GM12872 (cell line): ENCODE measurements at regions not wholly inside any gene's neighbourhood (a gene's known extent, or its start where the extent isn't known, plus 50 kb on each side); places are given as distances from the start of the nearest gene placed in this dataset.

Source experiments
- TF ChIP-seq, protein P1 (sequence below): IDR thresholded peaks from 3 replicates; pipeline ENCODE4 v1.5.1; 2011; ENCODE audit warnings: low read depth, mild to moderate bottlenecking, low read length, moderate library complexity; ENCODE audit not compliant: insufficient read depth

DNA sequence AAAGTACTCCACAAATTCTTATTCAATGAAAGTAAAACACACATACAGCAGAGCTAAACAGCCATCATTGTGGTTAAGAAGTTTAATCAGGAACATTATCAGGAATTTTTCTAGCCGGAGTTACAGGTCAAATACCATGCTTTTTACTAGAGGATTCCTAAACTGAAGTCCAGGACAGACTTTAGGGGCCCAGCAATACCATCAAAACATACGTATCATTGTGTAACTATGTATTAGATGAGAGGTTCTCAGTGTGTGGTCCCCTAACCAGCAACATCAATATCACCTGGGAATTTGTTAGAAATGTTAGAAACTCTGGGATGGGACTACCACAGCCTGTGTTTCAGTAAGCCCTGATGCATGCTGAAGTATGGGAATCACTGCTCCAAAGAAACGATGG is 404.2 kb upstream of the IL12A start:
- TF ChIP-seq, protein P1, sequence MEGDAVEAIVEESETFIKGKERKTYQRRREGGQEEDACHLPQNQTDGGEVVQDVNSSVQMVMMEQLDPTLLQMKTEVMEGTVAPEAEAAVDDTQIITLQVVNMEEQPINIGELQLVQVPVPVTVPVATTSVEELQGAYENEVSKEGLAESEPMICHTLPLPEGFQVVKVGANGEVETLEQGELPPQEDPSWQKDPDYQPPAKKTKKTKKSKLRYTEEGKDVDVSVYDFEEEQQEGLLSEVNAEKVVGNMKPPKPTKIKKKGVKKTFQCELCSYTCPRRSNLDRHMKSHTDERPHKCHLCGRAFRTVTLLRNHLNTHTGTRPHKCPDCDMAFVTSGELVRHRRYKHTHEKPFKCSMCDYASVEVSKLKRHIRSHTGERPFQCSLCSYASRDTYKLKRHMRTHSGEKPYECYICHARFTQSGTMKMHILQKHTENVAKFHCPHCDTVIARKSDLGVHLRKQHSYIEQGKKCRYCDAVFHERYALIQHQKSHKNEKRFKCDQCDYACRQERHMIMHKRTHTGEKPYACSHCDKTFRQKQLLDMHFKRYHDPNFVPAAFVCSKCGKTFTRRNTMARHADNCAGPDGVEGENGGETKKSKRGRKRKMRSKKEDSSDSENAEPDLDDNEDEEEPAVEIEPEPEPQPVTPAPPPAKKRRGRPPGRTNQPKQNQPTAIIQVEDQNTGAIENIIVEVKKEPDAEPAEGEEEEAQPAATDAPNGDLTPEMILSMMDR = no peak

DNA sequence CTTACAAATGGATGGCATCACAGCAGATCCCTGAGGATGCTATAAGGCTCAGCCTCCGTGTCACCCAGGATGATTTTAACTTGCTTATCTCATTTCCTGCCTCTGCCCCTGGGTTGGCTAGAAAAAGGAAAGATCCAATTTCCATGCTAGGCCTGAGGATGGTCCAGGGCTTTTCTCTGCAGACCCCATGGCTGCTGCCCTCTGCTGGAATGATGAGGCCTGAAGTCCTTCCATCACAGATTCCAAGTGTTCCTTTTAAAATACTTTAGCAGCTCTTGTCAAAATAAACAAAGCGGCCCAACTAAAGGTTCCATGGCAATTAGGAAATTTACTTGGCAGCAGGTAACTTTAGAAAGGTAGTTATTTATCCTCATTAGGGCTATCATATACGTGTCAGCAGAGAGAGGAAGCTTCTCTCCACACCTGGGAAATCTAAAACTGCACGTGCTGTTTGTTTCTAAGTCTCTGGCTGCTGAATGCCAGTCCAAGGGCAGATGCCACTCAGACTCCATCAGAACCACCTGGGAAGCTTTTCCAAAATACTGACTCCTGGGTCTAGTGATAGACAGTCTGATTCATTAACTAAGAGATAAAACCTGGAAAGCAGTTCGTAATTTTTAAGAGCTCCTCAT is 401.9 kb upstream of the IL12A start:
- TF ChIP-seq, protein P1 = peak; percentile 27; the same call in 2 of the 3 replicates

DNA sequence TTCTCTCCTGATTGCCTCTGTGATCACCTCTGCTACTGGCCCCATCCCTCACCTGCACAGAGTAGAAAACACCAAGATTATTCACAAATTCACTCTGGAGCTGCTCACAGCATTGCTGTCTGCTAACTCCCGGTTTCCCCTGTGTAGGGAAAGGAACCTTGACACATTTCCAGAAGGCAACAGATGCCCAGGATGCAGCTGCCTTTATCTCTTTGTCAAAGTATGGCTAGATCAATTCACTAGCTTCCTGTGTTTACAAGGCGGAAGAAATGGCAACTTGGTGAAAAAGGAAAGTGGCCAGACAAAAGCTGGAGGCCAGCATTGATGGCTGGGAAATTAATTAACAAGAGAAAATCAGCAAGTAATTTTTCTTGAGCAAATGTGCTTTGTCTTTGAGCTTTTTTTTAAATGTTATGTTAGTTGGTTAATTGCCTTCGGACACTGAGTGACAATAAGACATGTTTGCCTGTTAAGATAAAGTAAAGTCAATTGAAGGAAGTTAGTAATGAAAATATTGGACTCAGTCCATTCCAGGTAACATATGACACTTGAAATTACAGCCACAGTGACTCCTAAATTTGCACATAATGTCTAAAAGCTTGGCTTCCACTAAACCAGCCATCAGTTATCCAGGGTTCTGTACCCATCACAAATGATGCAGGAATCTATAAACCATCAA is 394.6 kb upstream of the IL12A start:
- TF ChIP-seq, protein P1 = no peak

DNA sequence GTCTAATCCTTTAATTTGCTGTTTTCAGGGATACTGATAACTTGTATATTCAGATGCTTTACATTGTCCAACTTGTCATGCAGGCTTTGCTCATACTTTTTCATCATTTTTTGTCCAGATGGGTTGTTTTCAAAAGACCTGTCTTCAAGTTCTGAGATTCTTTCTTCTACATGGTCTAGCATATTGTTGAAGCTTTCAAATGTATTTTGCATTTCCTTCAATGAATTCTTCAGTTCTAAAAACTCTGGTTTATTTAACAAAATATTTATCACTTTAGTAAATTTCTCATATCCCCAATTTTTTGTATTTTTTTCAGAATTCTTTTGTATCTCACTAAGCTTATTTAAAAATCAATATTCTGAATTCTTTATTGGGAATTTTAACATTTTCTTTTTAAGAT is 388.3 kb upstream of the IL12A start:
- TF ChIP-seq, protein P1 = no peak

DNA sequence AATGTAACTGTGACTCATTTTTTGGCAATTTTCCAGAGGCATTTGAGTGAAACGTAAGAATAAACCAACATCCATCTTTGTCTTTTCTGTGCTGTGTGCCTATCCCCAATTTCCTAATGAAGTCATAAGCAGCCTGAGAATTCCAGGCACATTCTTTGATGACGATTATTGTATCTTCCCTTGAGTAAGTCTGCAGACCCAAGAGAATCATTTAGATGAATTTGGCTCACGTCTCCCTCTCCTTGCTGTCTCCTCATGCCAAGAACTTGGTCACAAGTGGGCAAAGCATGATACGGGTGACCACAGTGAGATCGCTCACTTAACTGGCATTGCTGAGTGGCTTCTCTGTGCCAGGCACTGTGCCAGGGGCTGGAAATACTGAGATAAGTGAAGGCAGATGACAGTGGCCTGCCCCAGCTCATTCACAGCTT is 384.5 kb upstream of the IL12A start:
- TF ChIP-seq, protein P1 = no peak

DNA sequence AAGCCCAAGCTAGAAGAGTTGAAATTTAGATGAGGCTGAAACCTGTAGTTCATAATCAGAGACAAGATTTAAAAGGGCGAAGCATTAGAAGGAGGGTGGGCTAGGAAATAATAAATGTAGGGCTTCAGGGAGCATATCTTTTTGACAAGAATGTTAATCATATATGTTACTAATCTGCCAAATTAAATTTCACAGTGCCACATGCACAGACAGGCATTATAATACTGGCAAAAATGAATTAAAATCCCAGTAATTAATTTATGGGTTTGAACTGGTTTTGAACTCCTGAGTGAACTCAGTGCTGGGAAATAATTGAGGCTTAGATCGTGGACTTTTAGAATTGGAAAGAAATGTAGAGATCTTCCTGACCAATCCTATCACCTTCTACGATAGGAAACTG is 383.5 kb upstream of the IL12A start:
- TF ChIP-seq, protein P1 = no peak

DNA sequence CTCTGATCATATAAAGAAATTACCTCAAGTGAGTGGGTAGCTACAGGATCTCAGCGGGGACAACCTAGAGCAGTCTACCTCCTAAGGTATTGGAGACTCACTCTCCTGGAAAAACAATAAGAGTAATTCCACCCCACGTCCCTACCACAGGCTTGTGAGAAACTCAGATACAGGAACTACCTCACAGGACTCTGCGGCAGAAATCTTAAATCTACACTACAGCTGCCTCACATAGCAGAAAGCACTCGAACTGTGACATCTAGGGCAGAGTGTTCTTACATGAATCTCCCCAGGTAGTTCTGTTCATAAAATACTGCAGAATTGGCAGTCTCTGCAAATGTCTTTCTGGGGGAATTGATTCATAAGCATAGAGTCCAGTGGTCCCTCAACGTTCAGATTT is 382.9 kb upstream of the IL12A start:
- TF ChIP-seq, protein P1 = no peak
